GM19099 (cell line): ENCODE measurements at regions not wholly inside any gene's neighbourhood (a gene's known extent, or its start where the extent isn't known, plus 50 kb on each side); places are given as distances from the start of the nearest gene placed in this dataset.

Experiments
- POLR2A ChIP-seq: IDR thresholded peaks from 3 replicates; pipeline ENCODE4 v1.6.1; 2011; ENCODE audit warnings: low read depth; ENCODE audit not compliant: insufficient read length; ENCODE audit errors: extremely low read depth

DNA sequence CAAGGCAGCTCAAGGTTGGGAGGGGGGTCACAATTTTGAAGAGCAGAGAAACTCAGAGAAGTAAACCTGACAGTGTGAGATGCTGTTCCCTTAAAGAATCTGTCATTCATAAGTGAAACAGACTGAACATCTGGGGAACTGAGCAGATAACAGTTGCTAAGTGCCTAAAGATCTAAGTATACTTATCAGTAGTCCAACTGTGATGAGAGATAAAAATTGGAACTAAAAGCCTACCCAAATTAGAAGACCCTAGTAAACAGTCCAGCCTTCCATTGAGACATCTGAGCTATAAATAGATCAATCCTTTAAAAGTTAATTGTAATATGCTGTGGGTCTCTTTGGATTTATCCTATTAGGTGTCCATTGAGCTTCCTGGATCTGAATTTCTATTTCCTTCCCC lies 692.8 kb upstream of the ZNF608 start:
- no peak for TF ChIP-seq POLR2A

DNA sequence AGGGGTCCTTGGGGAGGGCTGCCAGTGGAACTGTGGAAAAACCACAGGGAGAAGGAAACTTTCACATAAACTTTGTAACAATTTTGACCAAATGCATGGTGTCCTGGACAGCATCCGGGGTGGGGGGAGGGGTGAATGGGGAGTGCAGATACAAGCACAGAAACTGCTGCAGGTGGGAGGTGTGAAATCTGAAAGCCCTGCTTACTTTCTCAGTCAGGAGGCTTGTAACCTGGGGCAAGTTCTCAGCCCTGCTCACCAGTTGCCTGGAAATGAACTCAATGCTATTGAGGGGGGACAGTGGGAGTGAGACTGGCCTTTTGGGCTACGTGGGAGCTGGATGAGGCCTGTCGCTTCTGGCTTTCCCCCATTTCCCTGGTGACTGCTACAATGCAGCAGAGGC lies 694.5 kb upstream of the ZNF608 start:
- TF ChIP-seq POLR2A = no peak

DNA sequence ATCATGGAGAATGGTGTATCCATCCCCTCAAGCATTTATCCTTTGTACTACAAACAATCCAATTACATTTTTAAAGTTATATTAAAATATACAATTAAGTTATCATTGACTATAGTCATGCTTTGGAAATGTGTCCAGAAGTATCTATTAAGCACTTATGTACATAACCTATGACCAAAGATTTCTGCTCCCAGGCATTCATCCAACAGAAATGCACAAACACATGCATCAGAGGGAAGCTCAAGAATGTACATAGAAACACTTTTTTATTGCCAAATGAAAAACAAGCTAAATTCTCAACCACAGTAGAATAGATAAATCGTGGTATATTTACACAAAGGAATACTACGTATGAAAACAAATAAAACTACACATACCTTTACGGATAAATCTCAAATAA lies 700.5 kb upstream of the ZNF608 start:
- no peak for TF ChIP-seq POLR2A

DNA sequence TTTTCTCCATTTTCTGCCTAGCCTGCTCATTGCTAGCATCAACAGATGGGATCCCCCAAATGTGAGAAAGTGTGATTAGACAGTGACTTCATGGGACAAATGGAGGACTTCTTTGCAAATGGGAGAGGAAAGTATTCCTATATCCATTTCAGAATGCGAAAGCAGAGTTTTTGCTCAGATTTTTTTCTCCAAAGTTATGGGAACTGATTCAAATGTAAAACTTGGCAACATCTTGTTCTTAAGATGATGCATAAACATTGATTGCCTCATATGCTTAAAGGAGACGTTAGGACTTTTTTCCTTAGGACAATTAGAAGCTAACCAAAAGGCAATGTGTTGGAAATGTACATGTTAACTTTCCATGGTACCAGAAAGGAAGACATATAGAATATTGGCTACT lies 704.3 kb upstream of the ZNF608 start:
- TF ChIP-seq POLR2A = no peak

- TF ChIP-seq POLR2A = no peak
Observed at GRCh38 chr5:125451622-125452021, 705.2 kb upstream of the ZNF608 start.

DNA sequence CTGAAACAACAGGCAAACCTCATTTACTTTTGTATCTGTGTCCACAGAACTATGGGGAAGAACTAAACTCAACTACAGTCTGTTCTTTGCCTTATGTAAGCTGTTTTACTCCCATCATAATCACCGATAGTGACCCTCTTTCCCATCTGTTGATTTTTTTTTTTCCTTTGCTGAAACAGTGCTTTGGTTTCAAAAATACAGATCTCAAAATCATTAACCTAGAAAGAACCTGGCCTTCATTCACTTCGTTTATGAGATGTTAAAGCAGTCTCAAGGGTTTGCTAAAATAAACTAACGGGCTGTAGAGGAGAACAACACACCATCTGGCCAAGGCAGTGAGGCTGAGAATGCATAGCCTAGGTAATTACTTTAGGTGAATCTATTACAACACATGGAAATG lies 706.6 kb upstream of the ZNF608 start:
- TF ChIP-seq POLR2A = no peak

GRCh38 chr5:125455041-125455440 lies 708.6 kb upstream of the ZNF608 start:
- TF ChIP-seq POLR2A = no peak

DNA sequence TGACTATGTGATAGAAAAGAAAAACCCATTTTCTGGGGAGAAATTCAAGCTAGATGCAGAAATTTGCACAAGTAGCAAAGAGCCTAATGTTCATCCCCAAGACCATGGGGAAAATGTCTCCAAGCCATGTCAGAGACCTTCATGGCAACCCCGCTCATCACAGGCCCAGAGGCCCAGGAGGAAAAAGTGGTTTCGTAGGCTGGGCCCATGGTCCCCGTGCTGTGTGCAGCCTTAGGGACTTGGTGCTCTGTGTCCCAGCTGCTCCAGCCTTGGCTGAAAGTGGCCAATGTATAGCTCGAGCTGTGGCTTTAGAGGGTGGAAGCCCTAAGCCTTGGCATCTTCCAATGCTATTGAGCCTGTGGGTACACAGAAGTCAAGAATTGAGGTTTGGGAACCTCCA lies 711.2 kb upstream of the ZNF608 start:
- no peak for TF ChIP-seq POLR2A

DNA sequence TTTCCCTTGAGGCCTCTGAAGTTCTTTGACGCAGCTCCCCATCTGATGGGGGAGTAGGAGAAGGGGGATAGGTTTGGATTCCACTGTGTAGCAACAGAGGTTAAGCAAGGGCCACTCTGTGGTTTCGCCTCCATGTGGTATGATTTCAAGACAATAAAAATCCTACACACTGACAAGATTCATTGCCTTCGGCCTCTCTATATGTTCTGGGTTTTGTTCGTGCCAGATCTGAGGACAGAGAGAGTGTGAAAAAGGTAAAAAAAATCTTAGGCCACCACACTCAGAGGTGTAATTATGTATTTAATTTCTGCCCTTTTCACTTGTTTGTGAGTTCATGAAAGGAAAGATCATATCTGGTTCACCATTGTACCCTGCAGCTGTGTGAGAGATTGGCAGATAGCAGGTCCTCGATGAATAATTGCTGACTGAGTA lies 715.2 kb upstream of the ZNF608 start:
- no peak for TF ChIP-seq POLR2A

- TF ChIP-seq POLR2A = no peak
Observed at GRCh38 chr5:125463466-125464092, 717.1 kb upstream of the ZNF608 start.

GRCh38 chr5:125464847-125465432 lies 718.5 kb upstream of the ZNF608 start:
- TF ChIP-seq POLR2A = no peak

- TF ChIP-seq POLR2A = no peak
Observed at GRCh38 chr5:125465703-125466102, 719.3 kb upstream of the ZNF608 start.

DNA sequence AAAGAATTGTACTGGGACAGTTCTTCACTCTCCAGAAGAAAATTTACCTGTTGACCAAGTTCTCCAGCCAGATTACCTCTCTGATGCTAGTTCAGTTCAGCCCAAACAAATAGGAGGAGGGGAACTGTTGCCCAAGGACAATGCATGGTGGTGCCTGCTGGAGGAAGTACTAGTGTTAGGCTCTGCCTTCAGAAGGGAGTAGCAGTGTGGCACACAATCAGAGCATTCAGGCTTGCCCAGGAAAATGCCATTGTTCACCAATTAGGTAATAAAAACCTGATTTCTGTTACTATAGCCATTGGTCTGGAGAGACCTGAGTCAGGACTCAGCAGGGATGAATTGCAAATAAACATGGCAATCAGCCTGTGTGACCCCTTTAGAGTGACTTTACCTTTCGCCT lies 720.8 kb upstream of the ZNF608 start:
- TF ChIP-seq POLR2A = no peak

DNA sequence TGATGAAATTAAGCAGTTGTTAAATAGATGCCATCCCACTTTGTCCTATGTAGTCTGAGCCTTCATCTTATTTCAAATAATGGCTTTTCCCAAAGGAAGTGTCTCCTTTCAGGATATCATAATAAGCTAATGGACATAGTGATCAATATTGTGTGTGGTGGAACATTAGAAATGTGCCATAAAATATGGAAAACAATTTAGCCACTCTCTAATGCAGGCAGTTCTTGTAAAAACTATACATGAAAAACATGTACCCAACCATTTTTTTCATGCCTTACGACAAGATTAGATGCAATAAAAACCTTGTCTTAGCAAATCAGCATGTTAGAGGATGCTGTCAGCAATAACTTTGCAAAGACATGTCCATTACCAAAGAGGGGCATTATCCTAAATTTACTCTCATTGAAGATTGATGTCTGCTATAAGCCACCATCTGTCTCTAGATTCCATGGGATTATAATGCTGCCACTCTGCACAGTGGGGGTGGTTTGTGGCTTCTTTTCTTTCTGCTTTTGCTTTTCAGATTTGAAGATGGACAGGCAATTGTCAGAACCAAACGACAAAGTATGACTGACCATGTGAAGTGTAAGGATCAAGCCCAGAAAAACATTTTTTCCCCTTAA lies 724.0 kb upstream of the ZNF608 start:
- no peak for TF ChIP-seq POLR2A

DNA sequence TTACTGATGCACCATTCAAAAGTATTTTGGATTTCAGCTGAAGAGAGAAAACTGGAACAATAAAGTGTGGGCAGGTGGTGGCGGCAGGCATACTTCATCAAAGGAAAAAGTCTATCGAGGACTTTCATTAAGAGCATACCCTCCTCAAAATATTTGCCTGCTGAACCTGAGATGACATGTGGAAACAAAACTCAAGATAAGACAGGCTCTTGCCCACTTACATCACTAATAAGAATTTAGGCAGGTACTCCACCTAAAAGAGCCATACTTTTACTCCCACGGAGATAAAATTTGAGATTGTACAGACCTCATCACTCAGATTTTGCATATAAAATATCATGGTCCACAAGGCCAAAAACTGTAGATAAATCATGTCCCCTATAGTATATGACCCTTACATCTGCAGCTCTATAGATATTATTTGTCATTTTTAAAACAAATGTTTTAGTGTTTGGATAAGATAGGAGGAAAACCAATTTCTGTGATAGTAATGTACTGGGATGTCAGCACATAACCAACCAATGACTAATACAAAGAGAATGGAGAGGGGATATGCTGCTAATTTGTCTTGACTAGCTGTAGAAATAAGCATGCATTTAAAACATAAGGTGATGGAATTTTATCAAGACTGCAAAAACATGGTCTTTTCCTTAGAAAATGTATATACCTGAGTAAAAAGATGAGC lies 730.6 kb upstream of the ZNF608 start:
- no peak for TF ChIP-seq POLR2A

DNA sequence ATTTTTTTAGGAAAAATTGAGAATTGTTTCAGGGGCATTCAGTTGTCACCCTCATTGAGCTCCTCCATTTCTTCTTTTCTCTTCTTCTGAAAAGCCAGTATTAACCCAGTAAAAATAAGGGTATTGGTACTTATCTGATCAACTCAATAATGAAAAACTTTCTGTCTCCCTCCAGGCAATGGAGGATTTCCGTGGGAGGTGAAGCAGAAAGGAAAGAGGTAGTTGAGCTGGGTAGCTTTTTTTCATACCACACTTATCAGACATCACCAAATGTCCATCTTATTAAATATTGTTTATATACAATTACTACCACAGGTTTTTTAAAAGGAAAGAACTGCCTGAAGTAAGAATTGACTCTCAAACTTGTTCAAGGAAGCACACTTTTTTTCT lies 731.1 kb upstream of the ZNF608 start:
- no peak for TF ChIP-seq POLR2A

DNA sequence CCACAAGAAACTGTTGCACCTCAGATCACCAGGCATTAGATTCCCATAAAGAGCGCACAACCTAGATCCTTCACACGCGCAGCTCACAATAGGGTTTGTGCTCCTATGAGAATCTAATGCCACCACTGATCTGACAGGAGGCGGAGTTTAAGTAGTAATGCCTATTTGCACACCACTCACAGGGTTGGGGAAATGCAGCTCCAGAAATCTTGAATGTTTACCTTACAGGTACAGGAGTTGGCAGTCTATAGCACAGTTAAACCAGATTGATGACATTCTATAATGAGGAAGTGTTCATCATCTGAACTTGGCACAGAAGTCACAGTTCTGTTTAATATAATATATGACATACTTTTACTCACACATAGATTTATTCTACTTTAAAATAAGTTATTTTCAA lies 732.2 kb upstream of the ZNF608 start:
- no peak for TF ChIP-seq POLR2A

GRCh38 chr5:125480911-125481310 lies 734.5 kb upstream of the ZNF608 start:
- no peak for TF ChIP-seq POLR2A
